ENCODE measurements at regions not wholly inside any gene's neighbourhood (a gene's known extent, or its start where the extent isn't known, plus 50 kb on each side); places are given as distances from the start of the nearest gene placed in this dataset.

GRCh38 chr5:39696672-39697398 is 272.1 kb upstream of the DAB2 start:
- Histone ChIP-seq H3K4me2 (ENCODE audit: insufficient read depth, insufficient read length, low read length) (no peak overlapping the region), H2BK20ac (ENCODE audit: low read depth, low read length, poor library complexity, severe bottlenecking) (no peak overlapping the region), H3K79me2 (ENCODE audit: insufficient read depth, low read length) (no peaks in the 10 kb centered on the region), H2BK120ac (ENCODE audit: low read depth, low read length, poor library complexity, severe bottlenecking) (no peak overlapping the region), H4K91ac (ENCODE audit: insufficient read length, low read depth, low read length) (no peak overlapping the region), H2BK15ac (ENCODE audit: low read depth, low read length) (no peak overlapping the region), H3K56ac (ENCODE audit: insufficient read length, low read depth, low read length) (no peak overlapping the region), H3T11ph (ENCODE audit: low read length) (no peak overlapping the region), H4K20me1 (ENCODE audit: control insufficient read depth, insufficient read depth, insufficient read length) (no peaks in the 10 kb centered on the region), H3K9ac (ENCODE audit: extremely low read depth, insufficient read length, low read length) (no peak overlapping the region), H3K4ac (ENCODE audit: low read depth, low read length) (no peak overlapping the region), H2BK12ac (ENCODE audit: insufficient read length, low read depth, low read length) (no peak overlapping the region), H3K27me3 (ENCODE audit: insufficient read depth, low read length) (no peaks in the 10 kb centered on the region), H3K23ac (ENCODE audit: insufficient read length, low read depth, low read length) (no peak overlapping the region), H2AFZ (ENCODE audit: low read length) (no peak overlapping the region), H2BK5ac (ENCODE audit: insufficient read length, low read length) (no peak overlapping the region), H3K9me3 (ENCODE audit: control insufficient read depth, low read depth, low read length) (no peaks in the 10 kb centered on the region), H3K27ac (ENCODE audit: insufficient read length, low read depth, low read length) (no peak overlapping the region), H3K4me1 (ENCODE audit: insufficient read depth, low read length) (no peaks in the 10 kb centered on the region), H3K18ac (ENCODE audit: insufficient read length, low read depth, low read length) (no peak overlapping the region), H3K14ac (ENCODE audit: insufficient read depth, low read length) (no peak overlapping the region), H4K8ac (replicated peaks; ENCODE audit: insufficient read length, low read depth, low read length) (no peak overlapping the region), H3K23me2 (ENCODE audit: insufficient read length, low read depth, low read length, poor library complexity, severe bottlenecking) (no peaks in the 10 kb centered on the region), H4K5ac (ENCODE audit: insufficient read length, low read depth, low read length) (no peak overlapping the region), H2AK5ac (ENCODE audit: insufficient read length, low read length) (no peak overlapping the region), H3K79me1 (ENCODE audit: insufficient read depth, low read depth, low read length, poor library complexity, severe bottlenecking) (no peaks in the 10 kb centered on the region)
- Mint-ChIP-seq H3K27ac (no peak overlapping the region), H3K4me1 (no peaks in the 10 kb centered on the region), H3K9me3 (no peaks in the 10 kb centered on the region), H3K36me3 (ENCODE audit: insufficient read depth in 1 of 3, low read depth in 3 of 3) (no peaks in the 10 kb centered on the region), H3K27me3 (ENCODE audit: low read depth) (no peaks in the 10 kb centered on the region), H3K4me3 (no peak overlapping the region)
- TF ChIP-seq, protein P1, sequence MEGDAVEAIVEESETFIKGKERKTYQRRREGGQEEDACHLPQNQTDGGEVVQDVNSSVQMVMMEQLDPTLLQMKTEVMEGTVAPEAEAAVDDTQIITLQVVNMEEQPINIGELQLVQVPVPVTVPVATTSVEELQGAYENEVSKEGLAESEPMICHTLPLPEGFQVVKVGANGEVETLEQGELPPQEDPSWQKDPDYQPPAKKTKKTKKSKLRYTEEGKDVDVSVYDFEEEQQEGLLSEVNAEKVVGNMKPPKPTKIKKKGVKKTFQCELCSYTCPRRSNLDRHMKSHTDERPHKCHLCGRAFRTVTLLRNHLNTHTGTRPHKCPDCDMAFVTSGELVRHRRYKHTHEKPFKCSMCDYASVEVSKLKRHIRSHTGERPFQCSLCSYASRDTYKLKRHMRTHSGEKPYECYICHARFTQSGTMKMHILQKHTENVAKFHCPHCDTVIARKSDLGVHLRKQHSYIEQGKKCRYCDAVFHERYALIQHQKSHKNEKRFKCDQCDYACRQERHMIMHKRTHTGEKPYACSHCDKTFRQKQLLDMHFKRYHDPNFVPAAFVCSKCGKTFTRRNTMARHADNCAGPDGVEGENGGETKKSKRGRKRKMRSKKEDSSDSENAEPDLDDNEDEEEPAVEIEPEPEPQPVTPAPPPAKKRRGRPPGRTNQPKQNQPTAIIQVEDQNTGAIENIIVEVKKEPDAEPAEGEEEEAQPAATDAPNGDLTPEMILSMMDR (conservative IDR thresholded peaks at IDR 0.05) = no peak
- no CpG with 5 or more reads among the region's 1 CpG for WGBS (ENCODE audit: extremely low coverage, insufficient read length, low lambda C conversion rate)
- no peak for DNase-seq

Data from H9 (cell line).